ENCODE measurements at regions not wholly inside any gene's neighbourhood (a gene's known extent, or its start where the extent isn't known, plus 50 kb on each side); places are given as distances from the start of the nearest gene placed in this dataset.

GRCh38 chr9:91132576-91133073 lies 229.1 kb downstream of the AUH start:
- Histone ChIP-seq H3K27ac (no peak overlapping the region), H3K4me3 (no peak overlapping the region), H3K27me3 (ENCODE audit: insufficient read depth in 3 of 3, low read length in 2 of 3) (no peaks in the 10 kb centered on the region), H3K36me3 (ENCODE audit: insufficient read depth in 1 of 2, low read depth in 1 of 2) (no peaks in the 10 kb centered on the region), H3K4me1 (no peaks in the 10 kb centered on the region), H3K9me3 (no peaks in the 10 kb centered on the region)
- WGBS, 3 donors: 86 to 90% (median 87%) methylated on average over 3 of the region's 3 CpGs
- intact Hi-C loops (cut with DNase I): loop anchor here in 1 of 2 donors (5.0 kb wide), 1 partner anchor 55 kb away; no protein-coding TSS in a partner anchor
- TF ChIP-seq, protein P1, sequence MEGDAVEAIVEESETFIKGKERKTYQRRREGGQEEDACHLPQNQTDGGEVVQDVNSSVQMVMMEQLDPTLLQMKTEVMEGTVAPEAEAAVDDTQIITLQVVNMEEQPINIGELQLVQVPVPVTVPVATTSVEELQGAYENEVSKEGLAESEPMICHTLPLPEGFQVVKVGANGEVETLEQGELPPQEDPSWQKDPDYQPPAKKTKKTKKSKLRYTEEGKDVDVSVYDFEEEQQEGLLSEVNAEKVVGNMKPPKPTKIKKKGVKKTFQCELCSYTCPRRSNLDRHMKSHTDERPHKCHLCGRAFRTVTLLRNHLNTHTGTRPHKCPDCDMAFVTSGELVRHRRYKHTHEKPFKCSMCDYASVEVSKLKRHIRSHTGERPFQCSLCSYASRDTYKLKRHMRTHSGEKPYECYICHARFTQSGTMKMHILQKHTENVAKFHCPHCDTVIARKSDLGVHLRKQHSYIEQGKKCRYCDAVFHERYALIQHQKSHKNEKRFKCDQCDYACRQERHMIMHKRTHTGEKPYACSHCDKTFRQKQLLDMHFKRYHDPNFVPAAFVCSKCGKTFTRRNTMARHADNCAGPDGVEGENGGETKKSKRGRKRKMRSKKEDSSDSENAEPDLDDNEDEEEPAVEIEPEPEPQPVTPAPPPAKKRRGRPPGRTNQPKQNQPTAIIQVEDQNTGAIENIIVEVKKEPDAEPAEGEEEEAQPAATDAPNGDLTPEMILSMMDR (IDR thresholded peaks at IDR 0.05): no peak
- DNase-seq (no peak), ATAC-seq (no peak)

- no peaks in the 10 kb centered on the region for H3K27me3 ChIP-seq (ENCODE audit: insufficient read depth in 3 of 3, low read length in 2 of 3)
- ATAC-seq (no peak), DNase-seq (no peak)
- no peak overlapping the region for H3K27ac ChIP-seq
- H3K4me3 ChIP-seq: no peak overlapping the region
- H3K9me3 ChIP-seq: no peaks in the 10 kb centered on the region
- intact Hi-C loops (cut with DNase I): loop anchor here in 1 of 2 donors (5.0 kb wide), 1 partner anchor 53 kb away; no protein-coding TSS in a partner anchor
- WGBS, 3 donors: 75 to 91% (median 90%) methylated on average over 2 of the region's 2 CpGs
- H3K36me3 ChIP-seq (ENCODE audit: insufficient read depth in 1 of 2, low read depth in 1 of 2): no peaks in the 10 kb centered on the region
- H3K4me1 ChIP-seq: no peaks in the 10 kb centered on the region
- TF ChIP-seq, protein P1 (IDR thresholded peaks at IDR 0.05): no peak
These were observed 227.1 kb downstream of the AUH start for GRCh38 chr9:91134608-91135007.

DNA sequence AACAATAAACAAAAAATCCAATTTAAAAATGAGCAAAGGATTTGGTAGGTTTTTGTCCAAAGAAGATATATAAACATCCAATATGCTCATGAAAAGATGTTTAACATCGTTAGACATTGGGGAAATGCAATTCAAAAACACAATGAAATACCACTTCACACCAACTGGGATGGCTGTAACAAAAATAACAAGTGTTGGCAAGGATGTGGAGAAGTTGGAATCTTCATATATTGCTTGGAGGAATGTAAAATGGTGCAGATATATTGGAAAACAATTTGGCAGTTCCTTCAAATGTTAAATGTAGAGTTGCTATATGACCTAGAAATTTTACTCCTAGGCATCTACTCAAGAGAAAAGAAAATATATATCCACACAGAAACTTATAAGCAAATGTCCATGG lies 224.3 kb downstream of the AUH start:
- TF ChIP-seq, protein P1 (IDR thresholded peaks at IDR 0.05): no peak
- Histone ChIP-seq H3K27me3 (ENCODE audit: insufficient read depth in 3 of 3, low read length in 2 of 3) (no peaks in the 10 kb centered on the region), H3K4me1 (no peaks in the 10 kb centered on the region), H3K36me3 (ENCODE audit: insufficient read depth in 1 of 2, low read depth in 1 of 2) (no peaks in the 10 kb centered on the region), H3K4me3 (no peak overlapping the region), H3K27ac (no peak overlapping the region), H3K9me3 (no peaks in the 10 kb centered on the region)
- no peak for DNase-seq
- ATAC-seq: no peak
- intact Hi-C loops (cut with DNase I): no loop called here
- 79 to 84% (median 80%) methylated on average over 1 of the region's 1 CpG for WGBS, 3 donors

DNA sequence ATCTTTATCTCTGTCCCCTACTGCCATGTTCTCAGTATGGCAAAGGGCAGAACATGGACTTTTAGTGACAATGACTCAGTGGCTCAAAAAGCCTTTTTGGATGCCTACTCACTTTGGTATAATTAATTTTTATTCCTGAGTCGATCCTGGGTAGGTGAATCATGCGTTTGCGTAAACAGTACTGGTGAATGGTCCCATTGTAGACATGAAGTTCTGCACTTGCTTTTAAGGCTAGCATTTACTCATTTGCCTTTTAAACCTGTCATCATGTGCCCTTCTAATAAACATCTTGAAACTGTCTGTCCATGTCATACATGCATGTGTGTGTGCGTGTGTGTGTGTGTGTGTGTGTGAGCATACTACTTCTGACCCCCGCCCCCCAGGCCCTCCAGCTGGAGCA lies 223.0 kb downstream of the AUH start:
- DNase-seq: no peak
- 84 to 86% (median 86%) methylated on average over 5 of the region's 5 CpGs for WGBS, 3 donors
- Histone ChIP-seq H3K9me3 (no peaks in the 10 kb centered on the region), H3K4me1 (no peaks in the 10 kb centered on the region), H3K27me3 (ENCODE audit: insufficient read depth in 3 of 3, low read length in 2 of 3) (no peaks in the 10 kb centered on the region), H3K27ac (no peak overlapping the region), H3K36me3 (ENCODE audit: insufficient read depth in 1 of 2, low read depth in 1 of 2) (no peaks in the 10 kb centered on the region), H3K4me3 (no peak overlapping the region)
- ATAC-seq: no peak
- TF ChIP-seq, protein P1 (IDR thresholded peaks at IDR 0.05): no peak
- intact Hi-C loops (cut with DNase I): no loop called here

- WGBS, 3 donors: 60 to 65% (median 61%) methylated on average over 3 of the region's 3 CpGs
- Histone ChIP-seq H3K4me1 (no peaks in the 10 kb centered on the region), H3K9me3 (no peaks in the 10 kb centered on the region), H3K27ac (no peak overlapping the region), H3K36me3 (ENCODE audit: insufficient read depth in 1 of 2, low read depth in 1 of 2) (no peaks in the 10 kb centered on the region), H3K4me3 (no peak overlapping the region), H3K27me3 (ENCODE audit: insufficient read depth in 3 of 3, low read length in 2 of 3) (no peaks in the 10 kb centered on the region)
- no peak for ATAC-seq
- intact Hi-C loops (cut with DNase I): no loop called here
- TF ChIP-seq, protein P1 (IDR thresholded peaks at IDR 0.05): no peak
- DNase-seq: no peak
These were observed 220.2 kb downstream of the AUH start for GRCh38 chr9:91141407-91141965.
